HG03108 (cell line): ENCODE measurements at regions not wholly inside any gene's neighbourhood (a gene's known extent, or its start where the extent isn't known, plus 50 kb on each side); places are given as distances from the start of the nearest gene placed in this dataset.

Source experiments
- ATAC-seq: cut with Tn5 transposase; IDR thresholded peaks from one replicate; pipeline ENCODE4 v1.9.1; 2021; ENCODE audit warnings: moderate library complexity; ENCODE audit not compliant: unreplicated experiment

DNA sequence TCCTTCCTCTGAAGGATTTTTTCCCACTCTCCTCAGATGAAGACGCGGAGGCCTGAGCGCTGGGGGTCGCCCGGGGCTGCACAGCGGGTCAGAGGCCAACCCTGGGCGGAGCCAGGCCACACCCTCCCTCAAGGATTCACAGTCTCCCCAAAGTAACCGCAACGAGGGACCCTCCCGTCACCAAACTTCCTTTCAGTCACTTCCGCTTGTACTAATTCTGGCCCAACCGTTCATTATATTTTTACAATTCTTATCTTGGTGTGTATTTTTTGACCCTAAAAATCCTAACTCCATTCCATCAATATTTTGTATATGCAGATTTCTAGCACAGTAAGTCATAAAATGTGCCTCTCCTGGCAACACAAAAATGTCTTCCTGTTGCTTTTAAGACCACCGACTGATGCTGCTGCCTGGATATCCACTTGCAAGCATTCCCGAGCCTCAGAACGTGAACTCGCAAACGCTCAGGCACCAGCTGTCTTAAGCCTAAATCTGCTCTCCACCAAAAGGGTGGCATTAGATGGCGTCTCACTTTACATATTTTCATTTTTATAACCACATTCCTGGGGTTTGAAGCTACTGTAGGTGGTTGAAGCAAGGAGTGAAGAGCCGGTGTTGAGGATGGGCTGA lies 128.0 kb downstream of the DLL1 start:
- ATAC-seq, result no peak

DNA sequence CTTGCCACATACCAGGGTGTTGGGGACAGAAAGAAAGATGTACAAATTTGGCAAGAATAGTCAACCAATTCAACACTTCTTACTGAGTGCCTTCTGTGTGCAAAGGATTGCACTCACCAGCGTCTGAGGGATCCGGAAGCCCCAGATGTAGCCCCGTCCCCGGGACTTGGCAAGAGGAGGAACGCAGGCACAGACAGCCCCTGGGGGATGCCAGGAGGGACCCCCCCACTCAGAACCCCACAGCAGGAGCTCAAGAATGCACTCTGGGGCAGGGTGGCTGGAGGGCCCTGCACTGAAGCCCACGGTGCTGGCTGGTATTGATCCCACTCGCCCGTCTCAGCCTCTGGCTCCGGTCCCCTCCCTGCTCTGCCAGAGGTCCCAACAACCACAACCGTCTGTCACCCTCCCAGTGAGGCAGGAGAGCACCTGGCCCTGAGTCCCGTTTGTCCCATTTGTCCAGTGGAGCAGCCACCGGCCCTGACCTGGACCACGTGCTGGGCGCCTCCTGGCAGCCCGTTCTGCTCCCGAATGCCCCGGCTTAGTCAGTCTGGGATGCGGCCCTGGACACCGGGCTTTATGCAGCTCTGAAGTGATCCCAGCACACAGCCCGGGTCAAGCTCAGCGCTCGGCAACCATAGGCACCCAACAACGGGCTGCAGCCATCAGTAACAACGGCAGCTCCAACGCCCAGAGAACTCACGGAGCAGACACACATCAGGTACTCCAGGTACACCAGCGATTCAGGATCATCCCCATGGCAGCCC lies 128.7 kb downstream of the DLL1 start:
- ATAC-seq, result no peak

DNA sequence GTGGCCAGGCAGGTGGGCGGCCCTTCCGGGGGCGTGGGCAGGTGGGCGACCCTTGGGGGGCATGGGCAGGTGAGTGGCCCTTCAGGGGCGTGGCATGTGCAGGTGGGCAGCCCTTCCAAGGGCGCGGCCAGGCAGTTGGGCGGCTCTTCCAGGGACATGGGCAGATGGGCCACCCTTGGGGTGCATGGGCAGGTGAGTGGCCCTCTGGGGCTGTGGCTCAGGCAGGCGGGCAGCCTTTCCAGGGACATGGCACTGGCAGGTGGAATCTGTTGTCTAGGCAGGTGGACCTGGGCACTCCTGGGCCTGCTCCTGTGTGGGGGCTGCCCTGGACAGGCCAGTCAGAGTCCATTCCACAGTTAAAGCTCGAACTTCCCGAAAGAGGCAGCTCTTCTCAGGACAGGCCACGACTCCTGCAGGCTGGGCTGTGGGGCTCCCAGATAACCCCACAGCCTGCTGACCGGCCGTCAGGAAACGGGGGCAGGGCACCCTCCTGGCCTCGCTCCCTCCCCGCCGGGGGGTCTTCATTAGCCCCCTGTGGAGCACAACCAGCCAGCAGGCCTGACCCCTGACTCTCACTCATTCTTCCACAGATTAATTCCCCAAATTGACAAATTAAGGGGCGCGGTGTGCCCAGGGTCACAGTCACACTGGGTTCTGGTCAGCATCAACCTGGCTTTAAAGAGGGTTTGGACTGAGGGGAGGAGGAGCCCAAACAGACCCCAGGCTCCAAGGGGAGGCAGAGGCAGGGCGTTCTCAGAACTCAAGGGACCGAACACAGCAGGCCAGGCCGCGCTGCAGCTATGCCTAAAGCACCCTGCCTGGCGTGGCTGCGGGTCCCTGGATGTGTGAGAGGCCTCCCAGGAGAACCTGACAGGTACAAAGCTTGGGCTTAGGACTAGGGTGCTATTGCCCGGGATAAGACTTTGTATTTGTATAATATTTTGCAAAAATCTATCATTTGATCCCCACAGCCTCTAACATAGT lies 130.0 kb downstream of the DLL1 start:
- no peak for ATAC-seq

- no peak for ATAC-seq
These were observed 130.7 kb downstream of the DLL1 start for GRCh38 chr6:170160031-170160627.

GRCh38 chr6:170159022-170159965 lies 131.6 kb downstream of the DLL1 start:
- ATAC-seq, result no peak

DNA sequence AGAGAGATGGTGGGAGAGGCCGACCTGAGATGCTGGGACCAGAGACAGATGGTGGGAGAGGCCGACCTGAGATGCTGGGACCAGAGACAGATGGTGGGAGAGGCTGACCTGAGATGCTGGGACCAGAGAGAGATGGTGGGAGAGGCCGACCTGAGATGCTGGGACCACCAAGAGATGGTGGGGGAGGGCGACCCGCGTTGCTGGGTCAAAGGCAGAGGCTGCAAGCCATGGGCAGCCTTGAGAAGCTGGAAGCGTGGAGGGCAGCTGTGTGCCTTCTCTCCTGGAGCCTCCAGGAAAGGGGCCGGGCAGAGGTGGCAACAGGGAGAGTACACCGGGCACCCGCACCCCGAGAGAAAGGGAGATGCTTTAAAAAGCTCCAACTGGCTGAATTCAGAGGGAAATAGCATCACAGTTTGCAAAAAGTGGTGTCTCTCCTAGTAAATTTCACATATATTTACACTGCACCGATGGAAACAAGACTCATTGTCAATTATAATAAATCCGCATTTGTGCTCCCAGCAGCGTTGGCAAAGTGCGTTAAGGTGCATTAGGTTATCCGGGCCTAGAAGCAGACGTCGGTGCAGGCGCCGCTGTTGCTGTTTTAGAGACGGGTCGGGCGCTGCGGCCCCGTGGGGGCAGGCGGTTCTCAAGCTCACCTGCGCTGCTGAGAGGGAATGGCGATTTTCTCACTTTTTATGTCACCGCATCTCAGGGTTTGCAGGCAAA lies 132.4 kb downstream of the DLL1 start:
- ATAC-seq, result no peak

- ATAC-seq, result no peak
These were observed 133.2 kb downstream of the DLL1 start for GRCh38 chr6:170157567-170158218.

DNA sequence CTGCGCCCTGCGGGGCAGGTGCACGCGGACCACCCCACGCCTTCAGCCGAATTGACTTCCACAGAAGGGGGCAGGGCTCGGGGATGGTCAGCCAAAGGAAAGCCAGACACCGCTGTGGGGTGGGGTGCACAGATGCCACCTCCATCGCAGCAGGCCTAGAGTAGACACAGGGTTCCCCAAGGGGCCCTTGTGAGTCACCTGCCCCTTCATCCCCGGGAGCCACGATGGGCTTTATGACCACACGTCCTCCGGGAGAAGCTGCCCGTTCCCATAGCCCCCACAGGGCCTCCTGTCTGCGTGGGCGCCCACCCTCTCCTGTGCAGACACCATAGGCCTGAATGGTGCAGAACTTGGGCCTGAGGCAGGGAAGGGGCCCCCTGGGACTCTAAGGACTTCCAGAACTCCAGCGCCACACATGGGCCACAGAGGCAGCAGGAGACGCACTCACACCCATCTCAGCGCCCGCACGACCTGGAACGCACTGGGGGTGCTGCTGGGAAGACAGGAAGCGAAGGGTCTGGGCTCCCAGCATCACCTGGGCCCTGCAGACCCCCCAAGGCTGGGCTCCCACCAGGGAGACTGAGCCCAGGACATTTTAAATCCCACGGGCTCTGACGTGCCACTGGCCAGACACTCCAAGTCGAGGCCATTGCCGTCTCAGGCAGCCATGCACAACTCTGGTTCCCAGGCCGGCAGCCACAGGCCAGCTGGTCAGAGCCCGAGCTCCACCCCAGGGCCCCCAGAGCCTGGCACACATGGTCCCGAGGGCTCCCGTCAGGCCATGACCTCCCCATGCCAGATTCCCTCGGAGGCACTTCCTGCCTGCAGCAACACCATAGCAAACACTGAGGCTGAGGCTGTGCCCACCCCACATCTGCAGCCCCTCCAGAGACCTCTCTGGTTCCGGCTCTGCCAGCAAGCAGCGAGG lies 134.2 kb downstream of the DLL1 start:
- no peak for ATAC-seq

DNA sequence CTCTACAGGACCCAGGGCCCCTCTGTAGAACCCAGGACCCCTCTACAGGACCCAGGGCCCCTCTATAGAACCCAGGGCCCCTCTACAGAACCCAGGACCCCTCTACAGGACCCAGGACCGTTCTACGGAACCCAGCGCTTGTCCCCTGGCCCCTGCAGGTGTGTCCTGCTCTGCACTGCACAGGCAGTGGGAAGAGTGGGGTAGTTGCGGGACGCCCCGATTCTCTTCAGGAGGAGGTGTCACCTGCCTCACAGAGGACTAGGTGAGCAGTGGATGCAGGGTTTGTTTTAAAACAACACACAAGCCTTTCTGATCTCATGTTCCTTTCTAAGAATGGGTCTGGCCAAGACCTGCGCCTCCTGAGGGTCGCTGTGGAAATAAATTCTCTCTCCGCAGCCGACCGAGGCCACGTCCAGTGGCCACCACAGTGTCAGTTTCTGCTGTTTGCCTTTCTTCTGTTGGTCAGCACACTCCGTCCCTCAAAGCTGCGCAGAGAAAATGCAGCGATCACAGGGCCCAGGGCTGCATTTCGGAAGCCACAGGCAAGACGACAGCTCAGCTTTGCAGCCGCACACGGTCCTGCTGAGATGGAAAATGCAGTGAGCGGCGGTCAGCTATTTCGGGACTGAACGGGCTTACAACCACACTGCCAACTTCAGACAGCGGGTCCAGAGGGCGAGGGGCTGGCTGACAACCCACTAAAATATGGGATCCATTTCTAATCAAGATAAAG lies 135.2 kb downstream of the DLL1 start:
- ATAC-seq, result no peak

DNA sequence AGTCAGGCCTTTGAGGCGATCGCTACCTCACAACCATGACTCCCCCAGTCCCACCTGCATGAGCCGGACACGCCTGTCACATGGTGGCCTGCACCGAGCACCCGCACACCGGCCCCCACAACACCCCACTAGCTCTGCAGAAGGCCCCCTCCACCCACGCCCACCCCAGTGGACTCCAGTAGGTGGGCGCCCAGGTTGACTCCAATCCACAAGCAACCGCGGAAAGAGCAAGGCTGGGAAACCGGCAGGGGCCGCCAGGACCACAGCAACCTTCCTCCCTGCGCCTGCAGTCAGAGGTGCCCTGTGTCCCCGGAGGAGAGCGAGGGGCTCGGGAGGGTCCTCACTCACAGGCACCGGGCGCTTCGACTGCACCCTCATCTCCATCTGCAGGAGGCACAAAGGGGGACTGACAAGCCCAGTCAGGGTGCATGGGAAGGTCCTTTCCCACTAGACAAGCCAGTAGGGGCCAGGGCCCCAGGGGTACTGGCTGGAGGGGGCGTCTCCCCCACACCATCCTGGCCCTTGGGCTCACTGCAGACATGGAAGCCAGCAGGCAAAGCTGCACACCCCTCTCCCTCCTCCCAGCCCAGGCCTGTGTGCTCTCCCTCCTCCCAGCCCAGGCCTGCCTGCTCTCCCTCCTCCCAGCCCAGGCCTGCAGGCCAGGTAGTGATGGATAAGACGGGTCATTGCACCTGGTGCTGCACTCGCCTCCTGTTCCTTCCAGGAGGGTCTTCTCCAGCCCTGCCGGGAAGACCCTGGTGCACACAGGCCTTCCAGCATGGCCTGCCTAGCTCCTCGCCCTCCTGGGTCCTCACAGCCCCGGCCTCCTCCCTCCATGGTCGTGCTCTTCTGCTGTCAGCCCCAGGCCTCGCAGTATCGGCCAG lies 137.2 kb downstream of the DLL1 start:
- ATAC-seq, result no peak

GRCh38 chr6:170152989-170153388 lies 137.9 kb downstream of the DLL1 start:
- no peak for ATAC-seq

DNA sequence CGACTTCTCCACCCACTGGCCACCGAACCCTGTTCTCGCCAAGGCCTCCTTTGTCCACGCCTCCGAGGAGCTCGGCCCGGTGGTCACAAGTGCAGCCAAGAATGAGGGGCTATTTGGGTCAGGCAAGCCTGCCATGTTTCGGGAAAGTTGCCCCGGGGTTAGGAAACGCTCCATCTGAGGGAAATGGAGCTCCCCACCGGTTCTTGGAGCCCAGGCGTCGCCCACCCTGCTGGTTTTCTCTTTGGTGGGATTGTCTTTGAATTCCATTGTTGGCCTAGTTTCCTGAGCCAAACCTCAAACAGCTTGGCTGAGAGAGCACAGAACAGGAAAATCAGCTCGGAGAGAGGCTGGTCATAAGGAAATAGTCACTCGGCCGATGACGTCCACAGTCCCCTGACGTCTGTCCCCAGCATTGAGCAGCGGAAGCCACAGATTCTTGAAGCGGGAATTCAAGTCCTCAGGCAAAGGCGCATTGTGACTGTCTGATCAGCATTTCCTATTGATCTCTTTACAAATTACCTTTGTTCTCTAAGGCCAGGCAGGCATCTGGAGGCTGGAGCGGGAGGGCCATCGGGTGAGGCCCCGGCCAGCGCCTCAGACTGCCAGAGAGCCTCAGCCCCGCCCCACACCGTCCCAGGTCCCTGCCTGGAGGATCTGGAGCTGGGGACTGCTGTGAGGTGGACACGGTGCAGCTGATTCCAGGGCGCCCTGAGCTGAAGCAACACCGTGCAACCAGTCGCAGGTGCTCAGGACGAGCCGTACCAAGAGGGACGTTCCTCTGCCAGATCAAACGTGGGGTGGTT lies 138.6 kb downstream of the DLL1 start:
- no peak for ATAC-seq

DNA sequence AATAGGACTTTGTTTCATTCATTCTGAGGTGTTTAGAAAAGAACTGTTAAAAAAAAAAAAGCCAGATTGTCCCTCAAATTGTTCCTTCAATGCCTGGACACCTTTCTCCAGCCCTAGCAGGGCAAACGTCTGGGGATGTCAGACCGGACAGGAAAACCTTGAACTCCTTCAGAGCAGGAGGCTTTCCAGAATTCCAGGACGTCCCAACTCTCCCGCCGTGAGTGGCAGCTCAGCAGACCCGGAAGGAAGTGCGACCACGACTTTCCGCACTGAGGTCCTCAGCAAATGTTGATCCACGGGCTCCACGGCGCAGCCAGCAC lies 139.1 kb downstream of the DLL1 start:
- no peak for ATAC-seq

DNA sequence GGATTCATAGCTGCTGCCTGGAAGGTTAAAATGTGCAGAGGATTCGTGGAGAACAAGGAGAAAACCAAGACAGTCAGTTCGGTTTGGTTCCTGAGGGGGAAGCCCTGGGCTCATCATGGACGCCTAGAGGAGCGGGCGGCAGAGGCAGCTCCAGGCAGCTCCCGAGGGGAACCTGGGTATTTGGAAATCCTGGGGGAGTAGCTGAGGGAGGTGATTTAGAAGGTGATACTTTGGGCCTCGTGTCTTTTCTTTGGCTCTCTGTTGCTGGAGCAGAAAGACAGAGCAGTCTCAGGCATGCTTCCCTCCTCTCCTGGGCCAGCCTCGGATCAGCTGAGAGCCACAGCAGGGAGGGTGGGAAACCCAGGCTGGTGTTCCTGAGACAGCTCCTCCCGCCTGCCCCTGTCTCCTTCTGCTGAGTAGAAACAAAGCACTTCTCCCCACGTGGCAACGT lies 139.5 kb downstream of the DLL1 start:
- no peak for ATAC-seq

DNA sequence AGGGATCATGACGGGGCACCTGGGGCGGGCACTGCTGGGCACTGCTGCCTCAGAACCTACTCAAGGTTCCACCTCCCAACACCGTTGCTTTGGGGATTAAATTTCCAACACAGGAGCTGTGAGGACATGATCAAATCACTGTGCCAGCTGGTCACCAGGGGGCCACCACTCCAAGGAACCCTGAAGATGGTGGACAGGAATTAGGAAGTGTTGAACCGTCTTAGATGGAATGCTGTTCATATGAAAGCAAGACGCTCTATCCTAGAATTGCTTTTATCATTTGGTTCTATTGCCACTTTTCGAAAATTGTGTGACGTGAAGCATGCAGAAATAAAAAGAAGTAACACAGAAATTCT lies 140.3 kb downstream of the DLL1 start:
- no peak for ATAC-seq
